ENCODE measurements at regions not wholly inside any gene's neighbourhood (a gene's known extent, or its start where the extent isn't known, plus 50 kb on each side); places are given as distances from the start of the nearest gene placed in this dataset.
"Not testable (repeated sequence)": the region's sequence is repeated elsewhere in the genome, so short reads cannot be mapped to it uniquely, and the experiment has no call there.

DNA sequence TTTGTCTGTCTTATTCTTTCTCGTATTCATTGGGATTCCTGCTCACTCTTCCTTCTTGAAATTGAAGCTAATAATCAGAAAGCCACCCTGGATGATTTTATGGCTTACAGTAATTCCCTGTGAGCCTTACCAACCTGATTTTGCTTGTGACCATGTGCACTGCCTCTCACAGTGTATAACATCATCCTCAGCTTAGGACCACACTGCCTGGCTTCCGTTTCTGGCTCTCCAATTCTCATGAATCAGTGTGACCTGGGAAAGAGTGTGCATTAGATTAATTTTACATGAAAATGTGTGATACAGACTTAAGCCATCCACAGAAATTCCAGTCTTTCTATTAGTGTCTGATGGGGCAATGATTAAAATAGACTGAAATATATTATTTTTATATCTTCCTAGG is 126.8 kb upstream of the DMRT1 start:
- DNase-seq (ENCODE audit: low spot score): no peak

GRCh38 chr9:715300-715699 is 126.2 kb upstream of the DMRT1 start:
- no peak for DNase-seq (ENCODE audit: low spot score)

GRCh38 chr9:715743-716400 is 125.6 kb upstream of the DMRT1 start:
- DNase-seq (ENCODE audit: low spot score): no peak

GRCh38 chr9:717722-718121 is 123.8 kb upstream of the DMRT1 start:
- no peak for DNase-seq (ENCODE audit: low spot score)

- DNase-seq (ENCODE audit: low spot score): no peak
Observed at GRCh38 chr9:720239-720881, 121.1 kb upstream of the DMRT1 start.

- DNase-seq (ENCODE audit: low spot score): no peak
Observed at GRCh38 chr9:722388-722980, 119.0 kb upstream of the DMRT1 start.

DNA sequence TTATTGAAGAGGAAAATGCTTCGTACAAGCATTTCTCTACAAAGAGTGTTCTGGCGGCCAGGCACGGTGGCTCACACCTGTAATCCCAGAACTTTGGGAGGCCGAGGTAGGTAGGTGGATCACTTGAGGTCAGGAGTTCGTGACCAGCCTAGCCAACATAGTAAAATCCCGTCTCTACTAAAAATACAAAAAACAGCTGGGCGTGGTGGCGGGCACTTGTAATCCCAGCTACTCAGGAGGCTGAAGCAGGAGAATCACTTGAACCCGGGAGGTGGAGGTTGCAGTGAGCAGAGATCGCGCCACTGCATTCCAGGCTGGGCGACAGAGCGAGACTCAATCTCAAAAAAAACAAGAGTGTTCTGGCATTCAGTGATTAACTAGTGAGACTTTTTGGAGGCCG is 117.0 kb upstream of the DMRT1 start:
- DNase-seq (ENCODE audit: low spot score): not testable (repeated sequence)

- no peak for DNase-seq (ENCODE audit: low spot score)
Observed at GRCh38 chr9:726005-726404, 115.5 kb upstream of the DMRT1 start.

GRCh38 chr9:727767-728166 is 113.7 kb upstream of the DMRT1 start:
- no peak for DNase-seq (ENCODE audit: low spot score)

DNA sequence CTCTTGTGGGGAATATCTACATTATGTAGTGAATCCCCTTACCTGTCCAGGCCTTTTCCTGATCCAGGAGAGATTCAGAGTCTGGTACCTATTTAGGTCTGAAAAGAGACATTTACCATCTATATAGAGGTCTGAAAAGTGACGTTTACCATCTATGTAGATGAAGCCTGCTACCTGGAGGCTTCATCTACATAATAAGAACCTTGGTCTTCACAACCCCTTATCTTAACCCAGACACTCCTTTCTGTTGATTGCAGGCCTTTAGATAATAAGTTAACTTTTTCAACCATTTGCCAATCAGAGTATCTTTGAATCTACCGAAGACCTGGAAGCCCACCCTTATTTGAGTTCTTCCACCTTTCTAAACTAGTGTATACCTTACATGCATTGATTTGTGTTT is 113.0 kb upstream of the DMRT1 start:
- no peak for DNase-seq (ENCODE audit: low spot score)

DNA sequence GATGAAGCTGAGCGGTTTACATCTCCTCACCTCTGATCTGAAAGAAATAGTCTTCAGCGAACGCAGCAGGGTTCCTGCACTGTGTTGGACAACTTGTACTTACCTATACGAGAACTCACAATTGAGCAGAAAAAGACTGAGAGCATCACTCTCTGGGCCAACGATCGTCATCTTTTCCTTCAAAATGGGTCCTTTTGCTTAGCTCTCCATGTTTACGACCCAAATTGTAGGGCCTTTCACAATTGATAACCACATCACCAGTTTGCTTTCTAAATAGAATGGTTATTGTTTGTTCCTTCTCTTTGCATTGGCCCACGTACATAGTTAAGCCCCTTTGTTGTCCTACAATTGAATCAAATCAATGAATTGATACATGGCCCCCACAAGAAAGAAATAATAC is 110.0 kb upstream of the DMRT1 start:
- DNase-seq (ENCODE audit: low spot score): no peak

DNA sequence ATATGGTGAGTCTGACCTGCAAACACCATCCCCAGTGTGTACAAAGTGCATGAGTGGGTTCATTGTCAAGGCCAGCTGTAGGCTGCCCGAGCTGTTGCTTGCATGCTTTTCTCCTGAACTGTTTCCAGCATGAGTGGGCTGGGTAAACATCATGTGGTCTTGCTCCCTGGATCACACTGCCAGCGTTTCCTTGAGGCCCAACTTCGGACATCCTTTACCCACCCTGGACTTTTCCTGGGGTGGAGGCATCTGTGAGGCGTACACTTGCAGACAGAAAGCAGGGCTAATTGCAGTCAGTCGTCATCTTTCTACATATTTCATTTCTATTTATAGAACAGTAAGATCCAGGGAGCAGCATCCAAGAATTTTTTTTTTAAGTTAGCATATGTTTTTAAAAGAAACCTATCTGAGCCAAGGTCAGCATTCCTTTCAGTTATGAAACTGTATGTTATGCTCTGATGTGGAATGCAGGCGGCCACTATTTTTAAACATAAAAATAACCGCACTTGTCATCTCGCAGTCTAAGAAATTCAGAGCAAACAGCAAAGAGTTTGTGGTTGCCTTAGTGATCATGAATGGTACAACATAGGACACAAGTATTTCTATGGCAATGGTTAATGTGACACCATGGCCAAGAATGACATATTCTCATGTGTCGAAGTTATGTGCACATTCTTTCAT is 106.5 kb upstream of the DMRT1 start:
- no peak for DNase-seq (ENCODE audit: low spot score)

- DNase-seq (ENCODE audit: low spot score): no peak
Observed at GRCh38 chr9:737400-738120, 103.9 kb upstream of the DMRT1 start.

- DNase-seq (ENCODE audit: low spot score): no peak
Observed at GRCh38 chr9:738209-738915, 103.1 kb upstream of the DMRT1 start.

GRCh38 chr9:739362-739761 is 102.1 kb upstream of the DMRT1 start:
- no peak for DNase-seq (ENCODE audit: low spot score)

DNA sequence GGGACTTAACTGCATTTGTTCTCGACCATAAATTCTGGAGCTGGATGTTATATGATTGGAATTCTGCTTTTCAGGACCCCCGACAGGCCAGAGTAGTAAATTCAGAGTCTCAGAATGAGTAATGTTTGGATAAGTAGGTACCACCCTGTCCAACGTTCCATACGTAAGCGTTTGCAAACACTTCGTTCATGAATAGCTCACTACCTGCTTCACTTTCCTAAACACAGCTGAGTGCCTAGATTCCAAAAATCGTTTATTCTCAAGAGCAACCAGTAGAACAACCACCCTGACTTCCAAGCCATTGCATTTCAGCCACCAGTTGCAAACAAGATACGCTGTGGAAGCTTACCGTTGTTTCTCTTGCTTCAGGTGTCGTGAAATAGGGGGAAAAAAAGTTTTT is 101.3 kb upstream of the DMRT1 start:
- DNase-seq (ENCODE audit: low spot score): no peak

GRCh38 chr9:742104-742503 is 99.4 kb upstream of the DMRT1 start:
- no peak for DNase-seq (ENCODE audit: low spot score)

- DNase-seq (ENCODE audit: low spot score): no peak
Observed at GRCh38 chr9:742914-743589, 98.4 kb upstream of the DMRT1 start.

- no peak for DNase-seq (ENCODE audit: low spot score)
Observed at GRCh38 chr9:744046-744712, 97.3 kb upstream of the DMRT1 start.

GRCh38 chr9:744790-745484 is 96.6 kb upstream of the DMRT1 start:
- DNase-seq (ENCODE audit: low spot score): no peak
